OCI-LY3 (cell line): ENCODE measurements at regions not wholly inside any gene's neighbourhood (a gene's known extent, or its start where the extent isn't known, plus 50 kb on each side); places are given as distances from the start of the nearest gene placed in this dataset.

Experiments
- H2AFZ ChIP-seq: fragments of 200-600, 300-600 bp; shearing (Covaris generic); 2 replicates; pipeline ENCODE4 v1.6.0; 2014; ENCODE audit warnings: antibody characterized with exemption, low read depth, low read length
- H3K27ac ChIP-seq: fragments of 200-600, 300-600 bp; sonication (generic); 2 replicates; pipeline ENCODE4 v1.5.1; 2014; ENCODE audit warnings: mild to moderate bottlenecking, low read length, moderate library complexity, mixed read lengths
- H3K27me3 ChIP-seq: fragments of 200-600, 300-600 bp; sonication (generic); 2 replicates; pipeline ENCODE4 v1.6.1; 2014; ENCODE audit warnings: low read depth, low read length, mixed read lengths
- H3K36me3 ChIP-seq: fragments of 200-600, 300-600 bp; sonication (generic); replicated peaks from 2 replicates; pipeline ENCODE3; 2014; ENCODE audit warnings: low read depth, low read length, mixed read lengths
- H3K4me1 ChIP-seq: fragments of 300-600, 200-600 bp; sonication (generic); 2 replicates; pipeline ENCODE4 v1.6.1; 2014; ENCODE audit warnings: low read length, mixed read lengths
- H3K4me2 ChIP-seq: fragments of 200-600, 300-600 bp; sonication (generic); 2 replicates; pipeline ENCODE4 v1.6.1; 2014; ENCODE audit warnings: low read length, mixed read lengths
- H3K4me3 ChIP-seq: fragments of 300-600, 200-600 bp; sonication (generic); 2 replicates; pipeline ENCODE4 v1.5.1; 2014; ENCODE audit warnings: antibody characterized with exemption, mild to moderate bottlenecking, low read length, moderate library complexity
- H3K79me2 ChIP-seq: fragments of 300-600, 200-600 bp; shearing (Covaris generic); 2 replicates; pipeline ENCODE4 v1.6.1; 2014; ENCODE audit warnings: mild to moderate bottlenecking, low read length, mixed read lengths
- H3K9ac ChIP-seq: fragments of 300-600, 200-600 bp; shearing (Covaris generic); 2 replicates; pipeline ENCODE4 v1.6.0; 2014; ENCODE audit warnings: mild to moderate bottlenecking, low read length, moderate library complexity
- H3K9me3 ChIP-seq: fragments of 200-600, 300-600 bp; shearing (Covaris generic); 2 replicates; pipeline ENCODE4 v1.6.1; 2014; ENCODE audit warnings: low read length, mixed read lengths; ENCODE audit not compliant: insufficient read depth
- H4K20me1 ChIP-seq: fragments of 200-600, 300-600 bp; sonication (generic); 2 replicates; pipeline ENCODE4 v1.6.1; 2016; ENCODE audit warnings: low read length, mixed read lengths; ENCODE audit not compliant: insufficient read depth
- EZH2phosphoT487 ChIP-seq: fragments of 200-600 bp; shearing (Covaris generic); IDR thresholded peaks from 2 replicates; pipeline ENCODE4 v1.6.1; 2018; ENCODE audit warnings: antibody characterized with exemption, mixed run types, low read depth
- TF ChIP-seq, protein P1 (sequence below): fragments of 200-600, 300-600 bp; sonication (generic); IDR thresholded peaks from 2 replicates; pipeline ENCODE4 v1.5.1; 2014; ENCODE audit warnings: antibody characterized with exemption, low read length, low read depth

DNA sequence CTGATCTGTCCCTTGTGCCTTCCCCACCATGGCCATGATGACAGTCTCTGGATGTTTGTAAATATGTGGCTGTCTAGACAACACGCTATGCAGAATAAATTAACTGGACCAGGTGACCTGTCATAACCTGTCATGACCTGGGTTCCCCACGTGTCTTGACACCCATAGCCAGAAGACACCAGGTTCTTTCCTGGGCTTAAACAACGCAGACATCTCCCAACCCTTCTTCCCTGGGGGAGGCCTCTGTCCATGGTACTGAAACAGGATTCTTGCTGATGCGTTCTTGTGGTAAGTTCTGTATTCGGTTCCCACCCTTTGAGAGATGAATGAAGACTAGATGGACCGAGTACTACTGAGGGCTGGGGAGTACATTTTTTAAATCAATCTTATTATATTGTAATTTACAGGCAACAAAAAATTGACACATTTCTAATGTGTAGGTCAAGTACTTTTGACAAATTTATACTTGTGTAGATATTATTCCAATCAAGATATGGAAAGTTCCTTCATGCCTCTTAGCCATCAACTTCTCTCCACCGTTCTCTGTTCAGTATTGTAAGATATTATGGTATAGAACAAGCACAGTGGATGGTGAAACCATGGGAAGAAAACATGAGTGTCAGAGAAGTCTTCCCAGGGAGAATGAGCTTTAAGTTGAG is 738.8 kb downstream of the PTPRU start:
- Histone ChIP-seq H4K20me1 (no peaks in the 10 kb centered on the region), H2AFZ (no peak overlapping the region), H3K79me2 (no peaks in the 10 kb centered on the region), H3K4me3 (no peak overlapping the region), H3K4me2 (no peak overlapping the region), H3K36me3 (no peaks in the 10 kb centered on the region), H3K4me1 (no peaks in the 10 kb centered on the region), H3K9ac (no peak overlapping the region), H3K27ac (no peak overlapping the region), H3K27me3 (no peaks in the 10 kb centered on the region), H3K9me3 (no peaks in the 10 kb centered on the region)
- TF ChIP-seq, protein P1, sequence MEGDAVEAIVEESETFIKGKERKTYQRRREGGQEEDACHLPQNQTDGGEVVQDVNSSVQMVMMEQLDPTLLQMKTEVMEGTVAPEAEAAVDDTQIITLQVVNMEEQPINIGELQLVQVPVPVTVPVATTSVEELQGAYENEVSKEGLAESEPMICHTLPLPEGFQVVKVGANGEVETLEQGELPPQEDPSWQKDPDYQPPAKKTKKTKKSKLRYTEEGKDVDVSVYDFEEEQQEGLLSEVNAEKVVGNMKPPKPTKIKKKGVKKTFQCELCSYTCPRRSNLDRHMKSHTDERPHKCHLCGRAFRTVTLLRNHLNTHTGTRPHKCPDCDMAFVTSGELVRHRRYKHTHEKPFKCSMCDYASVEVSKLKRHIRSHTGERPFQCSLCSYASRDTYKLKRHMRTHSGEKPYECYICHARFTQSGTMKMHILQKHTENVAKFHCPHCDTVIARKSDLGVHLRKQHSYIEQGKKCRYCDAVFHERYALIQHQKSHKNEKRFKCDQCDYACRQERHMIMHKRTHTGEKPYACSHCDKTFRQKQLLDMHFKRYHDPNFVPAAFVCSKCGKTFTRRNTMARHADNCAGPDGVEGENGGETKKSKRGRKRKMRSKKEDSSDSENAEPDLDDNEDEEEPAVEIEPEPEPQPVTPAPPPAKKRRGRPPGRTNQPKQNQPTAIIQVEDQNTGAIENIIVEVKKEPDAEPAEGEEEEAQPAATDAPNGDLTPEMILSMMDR: no peak
- no peak for TF ChIP-seq EZH2phosphoT487

DNA sequence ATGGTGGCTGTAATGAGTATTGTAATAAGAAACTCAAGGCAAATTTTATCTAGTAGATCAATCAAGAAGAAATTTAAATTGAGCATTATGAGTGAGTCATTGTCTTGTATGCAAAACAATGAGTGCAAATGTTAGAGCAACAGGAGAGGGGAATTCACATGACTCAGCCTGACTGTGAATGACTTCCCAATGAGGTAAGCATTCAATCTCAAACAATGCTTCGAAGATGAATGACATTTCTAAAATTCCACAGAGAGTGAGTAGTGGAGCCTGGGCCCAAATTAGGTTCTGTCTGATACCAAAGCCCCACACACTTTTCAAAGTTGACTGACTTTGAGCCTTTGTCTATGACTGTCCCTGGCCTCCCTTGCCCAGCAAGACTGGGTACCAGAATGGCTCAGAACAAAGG is 738.0 kb downstream of the PTPRU start:
- H2AFZ ChIP-seq: no peak overlapping the region
- no peaks in the 10 kb centered on the region for H3K9me3 ChIP-seq
- no peak overlapping the region for H3K4me2 ChIP-seq
- H3K9ac ChIP-seq: no peak overlapping the region
- H3K27me3 ChIP-seq: no peaks in the 10 kb centered on the region
- no peak overlapping the region for H3K4me3 ChIP-seq
- no peaks in the 10 kb centered on the region for H4K20me1 ChIP-seq
- H3K27ac ChIP-seq: no peak overlapping the region
- no peaks in the 10 kb centered on the region for H3K4me1 ChIP-seq
- H3K79me2 ChIP-seq: no peaks in the 10 kb centered on the region
- TF ChIP-seq, protein P1: no peak
- TF ChIP-seq EZH2phosphoT487: no peak
- no peaks in the 10 kb centered on the region for H3K36me3 ChIP-seq

DNA sequence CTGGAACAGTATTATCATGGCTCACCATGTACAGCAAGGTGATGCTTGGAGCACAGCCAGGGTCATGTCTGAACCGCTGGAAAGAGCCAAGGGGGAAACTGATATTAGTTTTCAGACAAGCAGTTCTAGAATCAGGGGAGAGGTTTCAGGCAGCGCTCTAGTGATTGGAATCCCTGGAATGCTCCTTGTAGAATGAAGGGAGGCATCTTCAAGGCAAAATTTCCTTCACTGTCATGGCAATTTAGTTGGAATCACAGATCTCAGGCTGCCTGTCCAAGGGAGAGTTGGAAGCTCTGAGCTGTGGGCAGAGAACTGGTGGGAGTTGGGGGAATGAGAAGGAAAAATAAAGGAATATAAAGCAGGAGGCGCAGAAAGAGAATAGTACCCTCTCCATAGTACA is 737.1 kb downstream of the PTPRU start:
- no peaks in the 10 kb centered on the region for H3K9me3 ChIP-seq
- no peaks in the 10 kb centered on the region for H3K79me2 ChIP-seq
- no peaks in the 10 kb centered on the region for H3K36me3 ChIP-seq
- no peaks in the 10 kb centered on the region for H3K4me1 ChIP-seq
- H3K4me2 ChIP-seq: no peak overlapping the region
- no peak overlapping the region for H2AFZ ChIP-seq
- no peak overlapping the region for H3K9ac ChIP-seq
- TF ChIP-seq, protein P1: no peak
- no peak for TF ChIP-seq EZH2phosphoT487
- no peaks in the 10 kb centered on the region for H4K20me1 ChIP-seq
- no peak overlapping the region for H3K27ac ChIP-seq
- no peak overlapping the region for H3K4me3 ChIP-seq
- H3K27me3 ChIP-seq: no peaks in the 10 kb centered on the region

DNA sequence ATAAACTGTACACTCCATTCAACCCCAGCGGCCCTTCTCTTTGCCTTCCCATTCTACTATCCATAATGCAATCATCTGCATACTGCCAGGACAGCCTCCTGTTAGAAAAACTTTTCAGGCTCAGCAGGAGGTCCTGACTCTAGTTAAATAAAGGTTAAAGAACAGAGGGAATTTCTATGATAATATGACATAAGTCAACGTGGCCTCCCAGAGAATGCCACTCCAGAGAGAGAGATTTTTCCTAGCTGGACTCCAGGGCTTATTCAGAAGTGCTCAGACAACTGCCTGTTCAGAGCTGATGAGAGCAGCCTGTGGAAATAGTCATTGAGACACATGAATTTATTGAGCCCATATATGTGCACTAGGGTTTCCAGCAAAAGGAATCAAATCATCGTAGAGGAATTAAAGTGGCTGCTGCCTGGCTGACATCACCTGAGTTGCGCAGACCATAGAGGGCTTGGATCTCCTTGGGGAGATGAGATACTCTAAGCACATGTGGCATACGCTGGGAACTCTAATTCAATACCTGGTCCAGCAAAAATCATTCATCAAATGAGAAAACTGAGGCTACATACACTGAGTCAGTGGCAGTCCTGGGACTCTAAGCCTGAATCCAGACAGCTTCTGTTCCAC is 736.2 kb downstream of the PTPRU start:
- no peaks in the 10 kb centered on the region for H4K20me1 ChIP-seq
- no peak overlapping the region for H3K9ac ChIP-seq
- TF ChIP-seq, protein P1: no peak
- no peak for TF ChIP-seq EZH2phosphoT487
- H2AFZ ChIP-seq: no peak overlapping the region
- H3K27me3 ChIP-seq: no peaks in the 10 kb centered on the region
- no peak overlapping the region for H3K4me3 ChIP-seq
- no peaks in the 10 kb centered on the region for H3K4me1 ChIP-seq
- no peak overlapping the region for H3K4me2 ChIP-seq
- no peaks in the 10 kb centered on the region for H3K9me3 ChIP-seq
- no peaks in the 10 kb centered on the region for H3K36me3 ChIP-seq
- no peaks in the 10 kb centered on the region for H3K79me2 ChIP-seq
- no peak overlapping the region for H3K27ac ChIP-seq
